Neural cell (in vitro differentiated cells): ENCODE measurements at regions not wholly inside any gene's neighbourhood (a gene's known extent, or its start where the extent isn't known, plus 50 kb on each side); places are given as distances from the start of the nearest gene placed in this dataset.

Source experiments
- EP300 ChIP-seq: fragments of 450-650 bp; conservative IDR thresholded peaks from 2 replicates; pipeline ENCODE4 v1.6.1; 2014; ENCODE audit warnings: antibody characterized with exemption, mild to moderate bottlenecking, moderate library complexity; ENCODE audit not compliant: poor library complexity, severe bottlenecking
- EZH2 ChIP-seq: fragments of 200-600, 300-800 bp; shearing (Covaris generic), sonication (generic); IDR thresholded peaks from 2 replicates; pipeline ENCODE4 v1.6.1; 2014; ENCODE audit warnings: antibody characterized with exemption, low read length, borderline replicate concordance, mild to moderate bottlenecking; ENCODE audit not compliant: insufficient read depth, poor library complexity, severe bottlenecking
- MXI1 ChIP-seq: fragments of 450-650 bp; conservative IDR thresholded peaks from 2 replicates; pipeline ENCODE4 v1.6.1; 2014; ENCODE audit warnings: antibody characterized with exemption, mild to moderate bottlenecking; ENCODE audit not compliant: poor library complexity, severe bottlenecking
- POLR2AphosphoS5 ChIP-seq: IDR thresholded peaks from 2 replicates; pipeline ENCODE4 v1.6.1; 2012
- RAD21 ChIP-seq: fragments of 450-650 bp; conservative IDR thresholded peaks from 2 replicates; pipeline ENCODE4 v1.6.1; 2014; ENCODE audit warnings: antibody characterized with exemption, mild to moderate bottlenecking, moderate library complexity
- SMC3 ChIP-seq: fragments of 450-650 bp; conservative IDR thresholded peaks from 2 replicates; pipeline ENCODE4 v1.6.1; 2014; ENCODE audit warnings: antibody characterized with exemption, mild to moderate bottlenecking, moderate library complexity; ENCODE audit not compliant: poor library complexity
- TAF1 ChIP-seq: IDR thresholded peaks from 2 replicates; pipeline ENCODE4 v1.6.1; 2012; ENCODE audit warnings: low read depth
- TF ChIP-seq, protein P1 (sequence below): fragments of 450-650 bp; IDR thresholded peaks from 2 replicates; pipeline ENCODE4 v1.5.1; 2014; ENCODE audit warnings: antibody characterized with exemption, mild to moderate bottlenecking, moderate library complexity; ENCODE audit not compliant: poor library complexity, severe bottlenecking
- TF ChIP-seq, protein P2 (sequence below): IDR thresholded peaks from 2 replicates; pipeline ENCODE4 v1.6.1; 2012; ENCODE audit warnings: borderline replicate concordance

DNA sequence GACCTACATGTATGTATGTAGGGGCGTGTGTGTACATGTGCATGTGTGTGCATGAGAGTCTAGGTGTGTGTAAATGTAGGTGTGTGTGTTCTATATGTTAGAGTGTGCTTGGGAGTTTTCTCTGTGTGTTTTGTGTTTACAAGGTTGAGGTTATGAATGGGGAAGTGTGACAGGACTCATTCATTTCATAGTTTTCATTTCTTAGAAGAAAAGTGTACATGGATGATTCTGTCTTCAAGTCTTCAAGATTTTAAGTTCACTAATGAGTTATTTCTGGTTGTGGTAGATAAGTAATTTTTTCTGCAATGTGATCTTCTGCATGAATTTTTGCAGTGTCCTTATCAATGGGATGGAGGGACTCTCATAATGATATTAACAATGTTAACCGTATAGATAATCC is 118.2 kb upstream of the SLC10A2 start:
- TF ChIP-seq MXI1 (no peak), EZH2 (no peak), POLR2AphosphoS5 (no peak), RAD21 (no peak), EP300 (no peak), TAF1 (no peak), SMC3 (no peak)
- TF ChIP-seq, protein P1, sequence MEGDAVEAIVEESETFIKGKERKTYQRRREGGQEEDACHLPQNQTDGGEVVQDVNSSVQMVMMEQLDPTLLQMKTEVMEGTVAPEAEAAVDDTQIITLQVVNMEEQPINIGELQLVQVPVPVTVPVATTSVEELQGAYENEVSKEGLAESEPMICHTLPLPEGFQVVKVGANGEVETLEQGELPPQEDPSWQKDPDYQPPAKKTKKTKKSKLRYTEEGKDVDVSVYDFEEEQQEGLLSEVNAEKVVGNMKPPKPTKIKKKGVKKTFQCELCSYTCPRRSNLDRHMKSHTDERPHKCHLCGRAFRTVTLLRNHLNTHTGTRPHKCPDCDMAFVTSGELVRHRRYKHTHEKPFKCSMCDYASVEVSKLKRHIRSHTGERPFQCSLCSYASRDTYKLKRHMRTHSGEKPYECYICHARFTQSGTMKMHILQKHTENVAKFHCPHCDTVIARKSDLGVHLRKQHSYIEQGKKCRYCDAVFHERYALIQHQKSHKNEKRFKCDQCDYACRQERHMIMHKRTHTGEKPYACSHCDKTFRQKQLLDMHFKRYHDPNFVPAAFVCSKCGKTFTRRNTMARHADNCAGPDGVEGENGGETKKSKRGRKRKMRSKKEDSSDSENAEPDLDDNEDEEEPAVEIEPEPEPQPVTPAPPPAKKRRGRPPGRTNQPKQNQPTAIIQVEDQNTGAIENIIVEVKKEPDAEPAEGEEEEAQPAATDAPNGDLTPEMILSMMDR = no peak
- TF ChIP-seq, protein P2, sequence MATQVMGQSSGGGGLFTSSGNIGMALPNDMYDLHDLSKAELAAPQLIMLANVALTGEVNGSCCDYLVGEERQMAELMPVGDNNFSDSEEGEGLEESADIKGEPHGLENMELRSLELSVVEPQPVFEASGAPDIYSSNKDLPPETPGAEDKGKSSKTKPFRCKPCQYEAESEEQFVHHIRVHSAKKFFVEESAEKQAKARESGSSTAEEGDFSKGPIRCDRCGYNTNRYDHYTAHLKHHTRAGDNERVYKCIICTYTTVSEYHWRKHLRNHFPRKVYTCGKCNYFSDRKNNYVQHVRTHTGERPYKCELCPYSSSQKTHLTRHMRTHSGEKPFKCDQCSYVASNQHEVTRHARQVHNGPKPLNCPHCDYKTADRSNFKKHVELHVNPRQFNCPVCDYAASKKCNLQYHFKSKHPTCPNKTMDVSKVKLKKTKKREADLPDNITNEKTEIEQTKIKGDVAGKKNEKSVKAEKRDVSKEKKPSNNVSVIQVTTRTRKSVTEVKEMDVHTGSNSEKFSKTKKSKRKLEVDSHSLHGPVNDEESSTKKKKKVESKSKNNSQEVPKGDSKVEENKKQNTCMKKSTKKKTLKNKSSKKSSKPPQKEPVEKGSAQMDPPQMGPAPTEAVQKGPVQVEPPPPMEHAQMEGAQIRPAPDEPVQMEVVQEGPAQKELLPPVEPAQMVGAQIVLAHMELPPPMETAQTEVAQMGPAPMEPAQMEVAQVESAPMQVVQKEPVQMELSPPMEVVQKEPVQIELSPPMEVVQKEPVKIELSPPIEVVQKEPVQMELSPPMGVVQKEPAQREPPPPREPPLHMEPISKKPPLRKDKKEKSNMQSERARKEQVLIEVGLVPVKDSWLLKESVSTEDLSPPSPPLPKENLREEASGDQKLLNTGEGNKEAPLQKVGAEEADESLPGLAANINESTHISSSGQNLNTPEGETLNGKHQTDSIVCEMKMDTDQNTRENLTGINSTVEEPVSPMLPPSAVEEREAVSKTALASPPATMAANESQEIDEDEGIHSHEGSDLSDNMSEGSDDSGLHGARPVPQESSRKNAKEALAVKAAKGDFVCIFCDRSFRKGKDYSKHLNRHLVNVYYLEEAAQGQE = no peak
